ENCODE measurements at regions not wholly inside any gene's neighbourhood (a gene's known extent, or its start where the extent isn't known, plus 50 kb on each side); places are given as distances from the start of the nearest gene placed in this dataset.
A peak's percentile ranks its signal among the peaks of the same experiment; 100 is the strongest.

- Mint-ChIP-seq H3K4me1 (ENCODE audit: low read depth) (peaks cover 5% of the 10 kb centered on the region), H3K27me3 (ENCODE audit: low read depth) (peaks cover 2% of the 10 kb centered on the region), H3K27ac (ENCODE audit: unreplicated experiment) (no peak overlapping the region), H3K4me3 (ENCODE audit: unreplicated experiment) (no peak overlapping the region), H3K36me3 (ENCODE audit: low read depth) (no peaks in the 10 kb centered on the region), H3K9me3 (ENCODE audit: low read depth) (no peaks in the 10 kb centered on the region)
- DNase-seq (ENCODE audit: low spot score) = no peak
- no peak for TF ChIP-seq CTCF (IDR thresholded peaks at IDR 0.05)
Measured at GRCh38 chr20:33919653-33920052, 74.1 kb upstream of the RALY start.

- peaks cover 13% of the 10 kb centered on the region for H3K4me1 Mint-ChIP-seq (ENCODE audit: low read depth)
- no peak overlapping the region for H3K4me3 Mint-ChIP-seq (ENCODE audit: unreplicated experiment)
- H3K27me3 Mint-ChIP-seq (ENCODE audit: low read depth) = peaks cover 2% of the 10 kb centered on the region
- H3K27ac Mint-ChIP-seq (ENCODE audit: unreplicated experiment) = no peak overlapping the region
- H3K36me3 Mint-ChIP-seq (ENCODE audit: low read depth) = no peaks in the 10 kb centered on the region
- no peak for TF ChIP-seq CTCF (IDR thresholded peaks at IDR 0.05)
- no peak for DNase-seq (ENCODE audit: low spot score)
- no peaks in the 10 kb centered on the region for H3K9me3 Mint-ChIP-seq (ENCODE audit: low read depth)
Measured at GRCh38 chr20:33922224-33922623, 71.5 kb upstream of the RALY start.

GRCh38 chr20:33923740-33924139 is 70.0 kb upstream of the RALY start:
- Mint-ChIP-seq H3K9me3 (ENCODE audit: low read depth) (no peaks in the 10 kb centered on the region), H3K4me1 (ENCODE audit: low read depth) (peaks cover 13% of the 10 kb centered on the region), H3K27me3 (ENCODE audit: low read depth) (peaks cover 2% of the 10 kb centered on the region), H3K27ac (ENCODE audit: unreplicated experiment) (no peak overlapping the region), H3K4me3 (ENCODE audit: unreplicated experiment) (no peak overlapping the region), H3K36me3 (ENCODE audit: low read depth) (no peaks in the 10 kb centered on the region)
- TF ChIP-seq CTCF (IDR thresholded peaks at IDR 0.05) = no peak
- DNase-seq (ENCODE audit: low spot score) = no peak

- H3K27ac Mint-ChIP-seq (ENCODE audit: unreplicated experiment) = peak overlapping the region; percentile 68
- peaks cover 7% of the 10 kb centered on the region for H3K27me3 Mint-ChIP-seq (ENCODE audit: low read depth)
- DNase-seq (ENCODE audit: low spot score) = no peak
Measured at GRCh38 chr20:33925867-33926266, 67.8 kb upstream of the RALY start.

GRCh38 chr20:33926425-33926824 is 67.3 kb upstream of the RALY start:
- Mint-ChIP-seq H3K36me3 (ENCODE audit: low read depth) (no peaks in the 10 kb centered on the region), H3K27ac (ENCODE audit: unreplicated experiment) (peak overlapping the region; percentile 68), H3K4me3 (ENCODE audit: unreplicated experiment) (no peak overlapping the region), H3K4me1 (ENCODE audit: low read depth) (peaks cover 13% of the 10 kb centered on the region), H3K9me3 (ENCODE audit: low read depth) (no peaks in the 10 kb centered on the region), H3K27me3 (ENCODE audit: low read depth) (peaks cover 8% of the 10 kb centered on the region)
- DNase-seq (ENCODE audit: low spot score) = no peak
- no peak for TF ChIP-seq CTCF (IDR thresholded peaks at IDR 0.05)

More at GRCh38 chr20:33925867-33926266, 67.8 kb upstream of the RALY start:
- no peak overlapping the region for H3K4me3 Mint-ChIP-seq (ENCODE audit: unreplicated experiment)
- peaks cover 13% of the 10 kb centered on the region for H3K4me1 Mint-ChIP-seq (ENCODE audit: low read depth)
- H3K36me3 Mint-ChIP-seq (ENCODE audit: low read depth) = no peaks in the 10 kb centered on the region
- no peak for TF ChIP-seq CTCF (IDR thresholded peaks at IDR 0.05)
- no peaks in the 10 kb centered on the region for H3K9me3 Mint-ChIP-seq (ENCODE audit: low read depth)

Measured in chondrocyte (in vitro differentiated cells).